M059J (cell line): ENCODE measurements at regions not wholly inside any gene's neighbourhood (a gene's known extent, or its start where the extent isn't known, plus 50 kb on each side); places are given as distances from the start of the nearest gene placed in this dataset.
A peak's percentile ranks its signal among the peaks of the same experiment; 100 is the strongest.
"Not testable (repeated sequence)": the region's sequence is repeated elsewhere in the genome, so short reads cannot be mapped to it uniquely, and the experiment has no call there.

ENCODE experiments used
- DNase-seq: peaks from one replicate; pipeline ENCODE4 v3.0.0-alpha.2; 2012; ENCODE audit warnings: low read depth

- no peak for DNase-seq
Observed at GRCh38 chr5:78726571-78726970, 78.0 kb upstream of the LHFPL2 start.

DNA sequence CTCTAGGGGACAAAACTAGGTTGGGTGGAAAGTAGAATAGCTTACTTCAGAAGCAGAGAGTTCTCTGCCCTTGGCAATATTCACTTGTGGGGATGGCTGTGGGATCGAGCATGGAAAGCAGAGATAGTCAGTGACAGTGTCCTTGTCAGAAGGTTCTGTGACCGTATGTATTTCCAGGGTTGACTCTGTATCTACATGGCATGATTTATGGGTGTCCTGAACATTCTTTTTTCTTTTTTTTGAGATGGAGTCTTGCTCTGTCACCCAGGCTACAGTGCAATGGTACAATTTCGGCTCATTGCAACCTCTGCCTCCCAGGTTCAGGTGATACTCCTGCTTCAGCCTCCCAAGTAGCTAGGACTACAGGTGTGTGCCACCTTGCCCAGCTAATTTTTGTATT, 77.4 kb upstream of the LHFPL2 start:
- no peak for DNase-seq

DNA sequence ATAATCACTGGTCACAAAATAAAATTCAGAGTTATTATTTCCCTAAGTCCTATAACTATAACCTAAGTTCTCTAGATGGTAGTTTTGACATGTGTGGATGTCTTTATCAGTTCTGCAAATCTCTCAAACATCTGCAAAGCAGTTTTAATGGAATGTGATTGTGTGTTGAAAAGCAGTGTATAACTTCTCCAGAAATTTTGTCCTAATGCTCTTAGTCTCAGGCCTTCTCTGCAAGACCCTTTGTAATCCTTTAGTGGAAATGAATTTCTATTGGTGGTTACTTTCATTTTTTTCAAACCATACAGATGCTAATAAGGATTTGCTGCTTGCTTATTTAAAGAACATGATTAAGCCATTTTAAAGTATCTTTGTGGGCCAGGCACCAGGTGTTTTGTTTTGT, 75.5 kb upstream of the LHFPL2 start:
- DNase-seq, result no peak

GRCh38 chr5:78720997-78721396, 72.4 kb upstream of the LHFPL2 start:
- DNase-seq, result no peak

DNA sequence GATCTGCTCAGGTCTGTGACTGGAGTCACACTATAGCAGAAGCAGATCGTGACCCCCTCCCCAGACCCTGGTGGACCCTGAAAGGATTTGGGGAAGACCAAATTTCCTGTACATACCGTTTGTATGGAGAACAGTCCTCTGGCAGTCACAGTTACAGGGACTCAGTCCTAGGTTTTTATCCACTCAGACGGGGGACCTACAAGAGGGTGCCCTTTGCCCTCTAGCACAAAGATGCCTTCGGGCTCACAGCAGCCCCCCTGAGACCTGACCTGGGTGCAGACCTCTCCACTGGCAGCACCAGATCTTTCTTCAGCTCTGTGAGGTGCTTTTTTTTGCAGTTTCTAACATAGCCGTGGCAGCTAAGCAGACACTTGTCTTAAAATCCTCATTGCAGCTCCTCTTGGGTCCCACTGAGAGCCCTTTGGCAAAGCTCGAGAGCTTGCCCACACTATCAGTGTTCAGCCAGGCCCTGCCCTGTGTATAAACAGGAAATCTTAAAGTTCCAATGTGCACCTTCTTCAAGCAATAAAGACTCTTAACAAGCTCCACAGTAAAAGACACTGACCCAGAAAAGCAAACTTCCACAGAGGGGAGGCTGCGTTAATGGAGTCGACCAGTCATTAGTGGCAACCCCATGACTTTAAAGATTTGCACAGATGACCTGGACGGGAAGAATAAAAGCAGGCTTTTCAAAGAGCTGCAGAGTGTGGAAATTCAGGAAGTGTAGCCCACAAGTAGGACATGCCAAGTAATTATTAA, 71.8 kb upstream of the LHFPL2 start:
- no peak for DNase-seq

DNA sequence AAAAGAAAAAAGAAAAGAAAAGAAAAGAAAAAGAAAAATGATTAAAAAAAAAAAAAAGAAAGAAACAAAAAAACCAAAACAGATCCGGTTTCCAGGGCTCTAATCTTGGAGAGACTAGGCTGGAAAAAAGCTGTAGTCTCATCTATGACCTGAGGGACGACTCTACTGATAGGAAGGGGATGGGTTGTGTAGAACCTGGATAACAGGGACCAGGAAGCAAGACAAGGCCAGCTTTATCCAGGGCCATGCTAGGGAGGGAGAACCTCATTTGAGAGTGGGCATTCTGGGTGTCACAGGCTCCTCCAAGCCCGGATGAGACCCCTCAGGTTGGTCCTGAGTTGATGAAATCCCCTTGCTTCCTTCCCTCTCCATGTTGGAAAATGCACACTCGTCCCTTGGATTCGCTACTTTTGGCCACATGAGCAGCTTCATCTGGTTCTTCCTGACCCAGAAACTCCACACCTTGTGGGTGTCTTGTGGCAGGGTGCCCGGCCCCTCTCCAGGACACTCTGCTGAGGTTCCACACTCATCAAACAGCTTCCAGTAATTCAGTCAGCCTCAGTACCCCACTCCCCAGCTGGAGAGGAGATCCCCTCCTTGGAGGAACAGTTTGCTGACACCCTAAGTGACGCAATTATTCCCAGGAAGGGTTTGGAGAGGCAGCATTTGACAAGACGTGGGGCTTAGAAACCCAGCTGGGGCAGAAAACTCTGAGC, 71.1 kb upstream of the LHFPL2 start:
- no peak for DNase-seq

DNA sequence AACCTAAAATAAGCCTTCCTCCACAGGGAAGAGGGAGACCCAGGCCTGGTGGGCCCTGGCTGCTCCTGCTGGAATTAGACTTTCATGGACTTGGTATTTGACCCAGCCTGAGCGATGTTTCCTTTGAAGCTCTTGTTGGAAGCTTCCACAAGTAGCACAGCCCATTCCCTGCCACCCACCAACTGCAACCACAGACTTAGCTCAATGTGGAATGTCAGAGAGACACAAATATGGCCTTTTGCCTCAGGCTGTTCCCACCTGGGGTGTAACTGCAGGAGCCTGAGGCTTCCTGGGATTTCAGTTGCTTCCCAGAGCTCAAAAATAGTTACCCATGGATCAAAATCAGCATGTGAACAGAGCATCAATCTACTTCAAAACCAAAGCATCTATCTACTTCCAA, 70.3 kb upstream of the LHFPL2 start:
- no peak for DNase-seq

DNA sequence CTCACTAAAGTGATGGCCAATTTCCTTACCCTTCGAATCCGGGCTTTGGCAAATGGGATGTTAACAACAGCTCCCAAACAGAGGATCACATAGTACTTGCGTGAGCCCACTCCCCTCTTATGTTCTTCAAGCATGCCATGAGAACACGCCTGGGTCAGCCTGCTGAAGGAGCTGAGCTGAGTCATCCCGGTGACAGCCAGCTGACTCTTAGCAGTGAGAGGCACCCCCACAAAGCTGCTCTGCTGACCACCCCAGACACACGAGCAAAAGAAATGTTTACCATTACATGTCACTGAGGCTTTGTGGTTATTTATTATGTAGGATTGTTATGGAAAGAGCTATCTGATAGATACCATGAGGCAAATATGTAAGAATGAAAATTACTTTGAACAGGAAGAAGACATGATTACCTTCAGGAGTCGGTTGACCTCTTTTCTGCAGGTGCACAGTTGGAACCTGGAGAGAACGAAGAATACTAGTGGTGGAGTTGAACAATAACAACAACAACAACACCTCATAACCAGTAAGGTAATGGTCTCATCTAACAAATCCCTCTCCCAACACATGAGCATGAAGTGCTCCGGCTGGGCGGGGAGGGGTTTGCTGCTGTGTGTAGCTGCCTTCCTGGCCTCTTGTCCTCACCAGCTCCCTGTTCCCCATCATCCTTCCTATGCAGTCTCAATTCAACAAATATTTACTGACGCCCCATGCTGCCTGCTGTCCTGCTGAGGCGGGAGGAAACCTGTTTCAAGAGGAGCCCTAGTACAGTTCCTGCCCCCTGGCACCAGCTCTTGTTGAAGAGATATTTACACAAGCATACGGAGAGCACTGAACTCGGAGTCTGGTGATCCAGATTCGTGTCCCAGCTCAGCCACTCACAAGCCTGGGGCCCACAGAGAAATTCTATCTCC, 69.4 kb upstream of the LHFPL2 start:
- DNase-seq, result no peak

- peak; percentile 37 for DNase-seq
Observed at GRCh38 chr5:78716206-78716605, 67.6 kb upstream of the LHFPL2 start.

GRCh38 chr5:78715351-78715750, 66.8 kb upstream of the LHFPL2 start:
- DNase-seq, result not testable (repeated sequence)

DNA sequence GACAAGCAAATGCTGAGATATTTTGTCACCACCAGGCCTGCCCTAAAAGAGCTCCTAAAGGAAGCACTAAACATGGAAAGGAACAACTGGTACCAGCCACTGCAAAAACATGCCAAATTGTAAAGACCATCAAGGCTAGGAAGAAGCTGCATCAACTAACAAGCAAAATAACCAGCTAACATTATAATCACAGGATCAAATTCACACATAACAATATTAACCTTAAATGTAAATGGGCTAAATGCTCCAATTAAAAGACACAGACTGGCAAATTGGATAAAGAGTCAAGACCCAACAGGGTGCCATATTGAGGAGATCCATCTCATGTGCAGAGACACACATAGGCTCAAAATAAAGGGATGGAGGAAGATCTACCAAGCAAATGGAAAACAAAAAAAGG, 63.1 kb upstream of the LHFPL2 start:
- not testable (repeated sequence) for DNase-seq

DNA sequence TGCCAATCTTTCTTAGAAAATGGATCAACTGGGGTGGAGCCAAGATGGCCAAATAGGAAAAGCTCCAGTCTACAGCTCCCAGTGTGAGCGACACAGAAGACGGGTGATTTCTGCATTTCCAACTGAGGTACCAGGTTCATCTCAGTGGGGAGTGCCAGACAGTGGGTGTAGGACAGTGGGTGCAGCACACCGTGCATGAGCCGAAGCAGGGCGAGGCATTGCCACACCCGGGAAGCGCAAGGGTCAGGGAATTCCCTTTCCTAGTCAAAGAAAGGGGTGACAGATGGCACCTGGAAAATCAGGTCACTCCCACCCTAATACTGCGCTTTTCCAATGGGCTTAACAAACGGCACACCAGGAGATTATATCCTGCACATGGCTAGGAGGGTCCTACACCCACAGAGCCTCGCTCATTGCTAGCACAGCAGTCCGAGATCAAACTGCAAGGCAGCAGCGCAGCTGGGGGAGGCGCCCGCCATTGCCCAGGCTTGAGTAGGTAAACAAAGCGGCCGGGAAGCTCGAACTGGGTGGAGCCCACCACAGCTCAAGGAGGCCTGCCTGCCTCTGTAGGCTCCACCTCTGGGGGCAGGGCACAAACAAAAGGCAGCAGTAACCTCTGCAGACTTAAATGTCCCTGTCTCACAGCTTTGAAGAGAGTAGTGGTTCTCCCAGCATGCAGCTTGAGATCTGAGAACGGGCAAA, 61.3 kb upstream of the LHFPL2 start:
- DNase-seq, result not testable (repeated sequence)

- DNase-seq, result no peak
Observed at GRCh38 chr5:78706825-78707224, 58.3 kb upstream of the LHFPL2 start.

DNA sequence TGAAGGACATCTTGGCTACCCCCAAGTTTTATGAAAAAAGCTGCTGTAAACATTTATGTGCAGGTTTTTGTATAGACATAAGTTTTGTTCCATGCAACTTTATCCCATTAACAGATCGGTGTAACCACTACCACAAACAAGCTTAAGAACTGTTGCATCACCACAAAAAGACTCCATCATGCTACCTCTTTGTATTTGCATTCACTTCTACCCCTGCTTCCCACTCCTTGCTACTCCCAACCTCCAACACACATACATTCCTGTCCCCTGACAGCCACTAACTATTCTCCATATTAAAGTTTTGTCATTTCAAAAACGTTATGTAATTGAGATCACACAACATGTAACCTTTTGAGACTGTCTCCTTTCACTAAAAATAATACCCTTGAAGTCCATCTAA, 57.8 kb upstream of the LHFPL2 start:
- no peak for DNase-seq

GRCh38 chr5:78705826-78706225, 57.3 kb upstream of the LHFPL2 start:
- no peak for DNase-seq

GRCh38 chr5:78701795-78702410, 53.3 kb upstream of the LHFPL2 start:
- no peak for DNase-seq

DNA sequence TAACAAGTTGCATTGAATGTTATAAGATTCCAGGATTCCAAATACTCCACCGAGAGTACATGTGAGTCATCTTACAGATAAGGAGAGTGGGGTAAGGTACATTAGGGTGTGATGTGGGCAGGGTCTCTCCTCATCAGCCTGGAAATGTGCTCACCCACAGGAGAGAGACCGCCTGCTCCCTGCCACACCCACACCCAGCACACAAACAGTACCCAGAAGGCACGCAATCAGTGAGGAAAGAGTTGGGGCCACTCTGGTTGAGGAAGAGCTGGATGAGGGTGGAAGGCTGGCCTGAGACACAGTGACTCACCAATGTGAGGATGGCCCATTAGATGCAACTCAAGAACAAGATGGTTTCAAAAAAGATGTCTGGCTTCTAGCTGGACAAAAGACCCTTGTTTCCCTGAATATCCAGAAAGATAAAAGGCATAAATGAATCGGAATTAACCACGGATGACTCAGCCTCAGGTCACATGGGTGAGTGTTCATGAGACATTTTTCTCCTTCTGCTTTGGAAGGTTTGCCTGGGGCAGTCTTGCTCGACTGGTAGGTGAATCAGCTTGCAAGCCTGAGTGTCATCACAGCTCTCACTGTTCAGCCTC, 51.1 kb upstream of the LHFPL2 start:
- DNase-seq, result peak; percentile 100

- peak; percentile 60 for DNase-seq
Observed at GRCh38 chr5:78698191-78698791, 49.7 kb upstream of the LHFPL2 start.
